H1 (cell line): ENCODE measurements at regions not wholly inside any gene's neighbourhood (a gene's known extent, or its start where the extent isn't known, plus 50 kb on each side); places are given as distances from the start of the nearest gene placed in this dataset.

Source experiments
- CTCF ChIA-PET: fragments of 300-600 bp; sonication (Branson Sonifier 250); formaldehyde crosslinking; loops from one replicate; lab custom pipeline; 2021; ENCODE audit not compliant: partially characterized antibody; lab: Charles Lee
- POLR2A ChIA-PET: fragments of 300-600 bp; sonication (Branson Sonifier 250); formaldehyde crosslinking; loops from one replicate; lab custom pipeline; 2021; ENCODE audit warnings: inconsistent platforms; ENCODE audit not compliant: partially characterized antibody; lab: Charles Lee
- DNase-seq, 2 experiments: peaks; one replicate each; pipeline versions ENCODE4 v3.0.0 to v3.0.0-alpha.2; 2010 to 2022; ENCODE audit warnings: low spot score in 2 of 2, low read depth in 1 of 2, mixed read lengths in 1 of 2
- FAIRE-seq: peaks from 2 replicates; lab custom pipeline; 2011; peaks lifted over from hg19 to GRCh38; lab: Jason Lieb, UNC
- H2AFZ ChIP-seq: 2 replicates; pipeline ENCODE4 v1.8.1; 2012; ENCODE audit warnings: low read length, inconsistent platforms
- H2AK5ac ChIP-seq: 2 replicates; pipeline ENCODE4 v1.6.1; 2013; ENCODE audit warnings: low read depth, low read length
- H2BK120ac ChIP-seq: replicated peaks from 2 replicates; pipeline ENCODE3; 2013; ENCODE audit warnings: low read depth, low read length, inconsistent platforms
- H2BK12ac ChIP-seq: 2 replicates; pipeline ENCODE4 v1.6.1; 2013; ENCODE audit warnings: low read depth, low read length
- H2BK15ac ChIP-seq: 2 replicates; pipeline ENCODE4 v1.6.1; 2013; ENCODE audit warnings: low read length
- H2BK20ac ChIP-seq: 2 replicates; pipeline ENCODE4 v1.6.1; 2013; ENCODE audit warnings: low read length
- H2BK5ac ChIP-seq: 2 replicates; pipeline ENCODE4 v1.6.1; 2013; ENCODE audit warnings: low read depth, low read length
- H3K14ac ChIP-seq: 2 replicates; pipeline ENCODE4 v1.6.1; 2013; ENCODE audit warnings: inconsistent platforms; ENCODE audit not compliant: insufficient read length
- H3K18ac ChIP-seq: 2 replicates; pipeline ENCODE4 v1.6.1; 2013; ENCODE audit warnings: low read length; ENCODE audit errors: extremely low read depth
- H3K23ac ChIP-seq: 2 replicates; pipeline ENCODE4 v1.6.1; 2013; ENCODE audit warnings: inconsistent platforms; ENCODE audit not compliant: insufficient read length
- H3K23me2 ChIP-seq: 2 replicates; pipeline ENCODE4 v1.6.1; 2013; ENCODE audit warnings: low read depth, low read length
- H3K27ac ChIP-seq: 2 replicates; pipeline ENCODE4 v1.6.1; 2011; ENCODE audit warnings: low read depth, low read length, inconsistent platforms
- H3K27me3 ChIP-seq, 4 experiments: replicated peaks in 1 of 4; 1 replicate in 1 of 4; 2 replicates in 3 of 4; pipeline versions ENCODE4 v1.6.1 to v1.8.1; 2011 to 2013; ENCODE audit warnings: low read length in 3 of 4, mild to moderate bottlenecking in 3 of 4, inconsistent platforms in 2 of 4, mixed read lengths in 2 of 4, moderate library complexity in 1 of 4; ENCODE audit not compliant: control insufficient read depth in 3 of 4, insufficient read depth in 3 of 4; ENCODE audit errors: extremely low read depth in 1 of 4
- H3K36me3 ChIP-seq, 4 experiments: 2 replicates each; pipeline versions ENCODE4 v1.6.1 to v1.8.1; 2011 to 2013; ENCODE audit warnings: mild to moderate bottlenecking in 4 of 4, low read length in 3 of 4, moderate library complexity in 2 of 4, control low read depth in 1 of 4, inconsistent platforms in 1 of 4; ENCODE audit not compliant: insufficient read depth in 4 of 4, control insufficient read depth in 2 of 4
- H3K4ac ChIP-seq: replicated peaks from 2 replicates; pipeline ENCODE3; 2013; ENCODE audit warnings: low read length, low read depth, mixed read lengths, inconsistent platforms; ENCODE audit not compliant: insufficient read length
- H3K4me1 ChIP-seq, 4 experiments: replicated peaks in 1 of 4; 1 replicate in 1 of 4; 2 replicates in 3 of 4; pipeline versions ENCODE4 v1.6.1 to v1.8.1; 2011 to 2013; ENCODE audit warnings: low read length in 3 of 4, inconsistent platforms in 2 of 4, mixed read lengths in 1 of 4; ENCODE audit not compliant: insufficient read depth in 4 of 4, control insufficient read depth in 3 of 4
- H3K4me2 ChIP-seq, 2 experiments: 2 replicates each; pipeline versions ENCODE4 v1.6.1 to v1.8.1; 2011 to 2013; ENCODE audit warnings: low read depth in 2 of 2, low read length in 2 of 2, control low read depth in 1 of 2, inconsistent platforms in 1 of 2, mild to moderate bottlenecking in 1 of 2; ENCODE audit not compliant: insufficient read depth in 1 of 2
- H3K4me3 ChIP-seq, 4 experiments: fragments of 200-600, 300-600 bp in 1 of 4; sonication (generic), shearing (Covaris generic), sonication (Bioruptor Twin) in 1 of 4; 2 replicates each; pipeline versions ENCODE4 v1.5.1 to v1.8.1; 2011 to 2016; ENCODE audit warnings: low read length in 4 of 4, low read depth in 3 of 4, control low read depth in 2 of 4, inconsistent platforms in 2 of 4, mild to moderate bottlenecking in 2 of 4, mixed read lengths in 1 of 4, moderate library complexity in 1 of 4; ENCODE audit not compliant: insufficient read depth in 2 of 4; ENCODE audit errors: extremely low read depth in 1 of 4
- H3K56ac ChIP-seq: replicated peaks from 2 replicates; pipeline ENCODE3; 2013; ENCODE audit warnings: low read depth, mild to moderate bottlenecking, mixed read lengths, low read length, inconsistent platforms; ENCODE audit not compliant: insufficient read length
- H3K79me1 ChIP-seq: 2 replicates; pipeline ENCODE4 v1.6.1; 2013; ENCODE audit warnings: low read depth, low read length, control low read depth
- H3K79me2 ChIP-seq, 2 experiments: 2 replicates each; pipeline versions ENCODE4 v1.6.1 to v1.8.1; 2012 to 2013; ENCODE audit warnings: low read length in 2 of 2, mild to moderate bottlenecking in 2 of 2, inconsistent platforms in 1 of 2; ENCODE audit not compliant: insufficient read depth in 2 of 2, control insufficient read depth in 1 of 2
- H3K9ac ChIP-seq, 4 experiments: replicated peaks in 1 of 4; 1 replicate in 1 of 4; 2 replicates in 3 of 4; pipeline versions ENCODE4 v1.6.1 to v1.8.1; 2011 to 2013; ENCODE audit warnings: low read depth in 3 of 4, low read length in 3 of 4, control low read depth in 2 of 4, mild to moderate bottlenecking in 2 of 4, moderate library complexity in 2 of 4, inconsistent platforms in 1 of 4; ENCODE audit errors: extremely low read depth in 1 of 4
- H3K9me3 ChIP-seq, 2 experiments: 2 replicates each; pipeline versions ENCODE4 v1.6.1 to v1.8.1; 2012 to 2013; ENCODE audit warnings: mild to moderate bottlenecking in 2 of 2, moderate library complexity in 2 of 2, control low read depth in 1 of 2, inconsistent platforms in 1 of 2, low read depth in 1 of 2, low read length in 1 of 2, mixed read lengths in 1 of 2; ENCODE audit not compliant: insufficient read depth in 2 of 2
- H4K20me1 ChIP-seq, 2 experiments: replicated peaks in 1 of 2; 2 replicates each; pipeline versions ENCODE3 to v1.8.1; 2011 to 2013; ENCODE audit warnings: inconsistent platforms in 2 of 2, low read length in 2 of 2, mild to moderate bottlenecking in 1 of 2; ENCODE audit not compliant: insufficient read depth in 2 of 2, control insufficient read depth in 1 of 2
- H4K5ac ChIP-seq: 2 replicates; pipeline ENCODE4 v1.6.1; 2013; ENCODE audit warnings: low read length, low read depth, mixed read lengths, inconsistent platforms; ENCODE audit not compliant: insufficient read length
- H4K8ac ChIP-seq: 2 replicates; pipeline ENCODE4 v1.8.0; 2013; ENCODE audit warnings: mild to moderate bottlenecking, moderate library complexity, low read length, inconsistent platforms; ENCODE audit not compliant: insufficient read depth; ENCODE audit errors: extremely low read depth
- H4K91ac ChIP-seq: replicated peaks from 2 replicates; pipeline ENCODE3; 2013; ENCODE audit warnings: low read length, mixed read lengths, inconsistent platforms; ENCODE audit not compliant: insufficient read length
- ASH2L ChIP-seq: fragments of 200-600, 300-600 bp; sonication (generic); IDR thresholded peaks from one replicate; pipeline ENCODE4 v1.7.1; 2017; ENCODE audit warnings: low read length
- CBX5 ChIP-seq: fragments of 300-800, 300-1000 bp; sonication (generic); IDR thresholded peaks from 2 replicates; pipeline ENCODE4 v1.7.1; 2016; ENCODE audit warnings: antibody characterized with exemption, low read length, low read depth
- EGR1 ChIP-seq: IDR thresholded peaks from 2 replicates; pipeline ENCODE4 v1.6.1; 2011; ENCODE audit warnings: low read depth, low read length, borderline replicate concordance
- EP300 ChIP-seq, 2 experiments: IDR thresholded peaks; 1 replicate in 1 of 2; 2 replicates in 1 of 2; pipeline ENCODE4 v1.6.1; 2011 to 2012; ENCODE audit warnings: low read depth in 2 of 2, low read length in 2 of 2, mild to moderate bottlenecking in 2 of 2, borderline replicate concordance in 1 of 2, inconsistent platforms in 1 of 2, moderate library complexity in 1 of 2
- JUND ChIP-seq: IDR thresholded peaks from 2 replicates; pipeline ENCODE4 v1.6.1; 2011; ENCODE audit warnings: mild to moderate bottlenecking, improper control_type of control experiment, low read length
- MAX ChIP-seq: IDR thresholded peaks from 2 replicates; pipeline ENCODE4 v1.6.1; 2012; ENCODE audit warnings: inconsistent platforms
- PHF8 ChIP-seq: fragments of 200-600 bp; sonication (generic); conservative IDR thresholded peaks from 2 replicates; pipeline ENCODE4 v1.7.1; 2012; ENCODE audit warnings: low read depth, mild to moderate bottlenecking, inconsistent platforms, low read length, moderate library complexity
- SP4 ChIP-seq: IDR thresholded peaks from 2 replicates; pipeline ENCODE4 v1.6.1; 2012; ENCODE audit warnings: low read length, inconsistent platforms
- WGBS, 2 experiments: shearing (Covaris generic) in 1 of 2; methylation state at CpG; one replicate each; pipeline versions ENCODE4 v1.1.6 to v1.1.7; 2013 to 2015; ENCODE audit warnings: low lambda C conversion rate in 2 of 2, mixed read lengths in 2 of 2, inconsistent platforms in 1 of 2, low coverage in 1 of 2, missing lambda C conversion rate in 1 of 2; ENCODE audit not compliant: insufficient replicate concordance in 2 of 2, insufficient coverage in 1 of 2, insufficient read length in 1 of 2; ENCODE audit errors: extremely low coverage in 1 of 2, missing lambda C conversion rate in 1 of 2; 5-methylcytosine and 5-hydroxymethylcytosine counted together

DNA sequence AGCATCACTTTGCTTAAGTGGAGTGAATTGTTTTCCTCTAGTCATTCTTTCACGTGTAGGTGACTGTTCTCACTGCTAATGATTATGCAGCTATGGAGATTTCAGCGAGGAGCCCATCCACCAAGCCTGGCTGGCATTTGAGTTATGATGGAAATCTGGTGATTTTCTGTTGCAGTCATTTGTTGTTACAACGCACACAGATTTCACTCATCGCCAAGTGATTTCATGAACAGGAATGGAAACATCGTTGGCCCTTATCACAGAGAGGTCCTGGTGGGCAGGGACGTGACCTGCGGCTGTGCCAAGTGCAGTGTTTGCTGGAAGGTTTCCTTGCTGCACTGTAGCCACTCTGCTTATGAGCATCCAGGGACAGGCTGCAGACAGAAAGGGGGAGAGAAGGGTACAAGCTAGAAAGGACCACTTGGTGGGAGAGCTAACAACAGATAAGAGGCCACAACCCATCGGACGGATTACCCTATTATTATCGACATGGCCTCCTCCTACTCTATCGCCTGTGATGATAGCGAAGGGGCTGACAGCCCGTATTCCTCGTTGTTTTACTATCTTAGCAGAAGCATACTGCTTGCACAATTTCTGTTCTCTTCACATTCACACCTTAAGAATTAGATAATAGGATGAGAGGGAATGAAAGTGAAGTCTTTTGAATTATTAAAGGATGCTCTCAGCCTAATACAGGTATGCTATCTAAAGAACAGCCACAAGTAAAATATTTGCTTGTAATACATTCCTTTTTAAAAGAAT, 99.0 kb upstream of the PITRM1 start:
- peak overlapping the region; percentile 83; the same call in 1 of the 2 replicates for H2BK5ac ChIP-seq
- no peak for FAIRE-seq
- no peak overlapping the region for H2BK120ac ChIP-seq
- no peaks in the 10 kb centered on the region; the same call in 1 of the 2 replicates for H3K23me2 ChIP-seq
- H3K9me3 ChIP-seq, result no peaks in the 10 kb centered on the region
- H3K36me3 ChIP-seq, result no peaks in the 10 kb centered on the region
- peak overlapping the region; percentile 61; the same call in 1 of the 2 replicates for H2BK20ac ChIP-seq
- H2AFZ ChIP-seq, result no peak overlapping the region; the same call in 1 of the 2 replicates
- no peak for DNase-seq
- POLR2A ChIA-PET, result no interaction called here
- H3K14ac ChIP-seq, result no peak overlapping the region
- H3K56ac ChIP-seq, result no peak overlapping the region
- H4K8ac ChIP-seq, result no peak overlapping the region; the same call in 1 of the 2 replicates
- H4K20me1 ChIP-seq, result no peaks in the 10 kb centered on the region
- no peak overlapping the region for H3K4ac ChIP-seq
- no peak overlapping the region for H3K9ac ChIP-seq
- no peak overlapping the region for H4K5ac ChIP-seq
- H3K79me1 ChIP-seq, result no peaks in the 10 kb centered on the region; the same call in 1 of the 2 replicates
- no peak overlapping the region for H3K23ac ChIP-seq
- H2AK5ac ChIP-seq, result peak overlapping the region; percentile 75; the same call in 1 of the 2 replicates
- peaks cover 6 to 21% (median 14%) of the 10 kb centered on the region in 4 experiments for H3K4me1 ChIP-seq
- no peak overlapping the region for H2BK15ac ChIP-seq
- 86% methylated on average over 14 of the region's 14 CpGs; no CpG with 5 or more reads in 1 of the 2 experiments for WGBS, 2 experiments
- TF ChIP-seq EP300 (IDR thresholded peaks at IDR 0.05; ENCODE audit: borderline replicate concordance in 1 of 2, low read depth in 2 of 2, low read length in 2 of 2) (no peak), ASH2L (no peak), PHF8 (no peak), SP4 (no peak), EGR1 (no peak), JUND (no peak), CBX5 (no peak), MAX (no peak)
- no peak overlapping the region for H3K27ac ChIP-seq
- H4K91ac ChIP-seq, result peak overlapping the region; percentile 25
- CTCF ChIA-PET, result interaction anchor here (1.3 to 1.8 kb wide), 2 partner anchors 31 to 127 kb away, joined by 3 to 4 read pairs; no protein-coding TSS in a partner anchor
- peak overlapping the region; percentile 68; the same call in 1 of the 2 replicates for H2BK12ac ChIP-seq
- H3K18ac ChIP-seq, result peak overlapping the region; percentile 90
- no peaks in the 10 kb centered on the region for H3K79me2 ChIP-seq
- no peaks in the 10 kb centered on the region for H3K27me3 ChIP-seq
- 0 out of 4 replicates have a peak overlapping the region, but pooled peaks have one; percentile 6 to 22 for H3K4me2 ChIP-seq
- H3K4me3 ChIP-seq, result no peak overlapping the region
